Keratinocyte (primary cell): ENCODE measurements at regions not wholly inside any gene's neighbourhood (a gene's known extent, or its start where the extent isn't known, plus 50 kb on each side); places are given as distances from the start of the nearest gene placed in this dataset.

Source experiments
- DNase-seq: peaks from one replicate; pipeline ENCODE4 v3.0.0-alpha.2; 2011; ENCODE audit warnings: low read depth, missing footprints, low spot score
- FAIRE-seq: peaks from 2 replicates; lab custom pipeline; 2011; peaks lifted over from hg19 to GRCh38; lab: Jason Lieb, UNC
- H2AFZ ChIP-seq: 2 replicates; pipeline ENCODE4 v1.6.0; 2012; ENCODE audit warnings: low read length, control low read depth, inconsistent platforms; ENCODE audit not compliant: control insufficient read depth
- H3K27ac ChIP-seq: 2 replicates; pipeline ENCODE4 v1.5.1; 2011; ENCODE audit warnings: low read length; ENCODE audit not compliant: control insufficient read depth, insufficient read depth
- H3K27me3 ChIP-seq: 3 replicates; pipeline ENCODE4 v1.6.0; 2011; ENCODE audit warnings: low read length; ENCODE audit not compliant: control insufficient read depth, insufficient read depth; ENCODE audit errors: extremely low read depth
- H3K36me3 ChIP-seq, 2 experiments: 2 replicates in 1 of 2; 3 replicates in 1 of 2; pipeline ENCODE4 v1.5.1; 2011; ENCODE audit warnings: low read length in 2 of 2, mild to moderate bottlenecking in 1 of 2; ENCODE audit not compliant: control insufficient read depth in 2 of 2, insufficient read depth in 2 of 2; ENCODE audit errors: extremely low read depth in 1 of 2
- H3K4me1 ChIP-seq: 3 replicates; pipeline ENCODE4 v1.5.1; 2011; ENCODE audit warnings: low read length; ENCODE audit not compliant: control insufficient read depth, insufficient read depth; ENCODE audit errors: extremely low read depth
- H3K4me2 ChIP-seq: 3 replicates; pipeline ENCODE4 v1.6.0; 2011; ENCODE audit warnings: low read depth, low read length; ENCODE audit not compliant: control insufficient read depth, insufficient read depth; ENCODE audit errors: extremely low read depth
- H3K4me3 ChIP-seq, 3 experiments: fragments of 200-600 bp in 1 of 3; sonication (generic) in 1 of 3; 2 replicates in 2 of 3; 3 replicates in 1 of 3; pipeline ENCODE4 v1.5.1; 2011 to 2016; ENCODE audit warnings: low read length in 3 of 3, mild to moderate bottlenecking in 3 of 3, control low read depth in 2 of 3, inconsistent platforms in 1 of 3, low read depth in 1 of 3, mixed read lengths in 1 of 3, mixed run types in 1 of 3, moderate library complexity in 1 of 3; ENCODE audit not compliant: control insufficient read depth in 2 of 3, insufficient read depth in 2 of 3; ENCODE audit errors: extremely low read depth in 1 of 3
- H3K79me2 ChIP-seq: 2 replicates; pipeline ENCODE4 v1.6.0; 2012; ENCODE audit warnings: low read length; ENCODE audit not compliant: control insufficient read depth, insufficient read depth
- H3K9ac ChIP-seq: 3 replicates; pipeline ENCODE4 v1.6.0; 2011; ENCODE audit warnings: low read length; ENCODE audit not compliant: control insufficient read depth, insufficient read depth; ENCODE audit errors: extremely low read depth
- H3K9me1 ChIP-seq: 3 replicates; pipeline ENCODE4 v1.6.0; 2011; ENCODE audit warnings: low read length; ENCODE audit not compliant: control insufficient read depth, insufficient read depth; ENCODE audit errors: extremely low read depth
- H3K9me3 ChIP-seq: 2 replicates; pipeline ENCODE4 v1.5.1; 2012; ENCODE audit warnings: low read depth, low read length; ENCODE audit not compliant: control insufficient read depth
- H4K20me1 ChIP-seq: 3 replicates; pipeline ENCODE4 v1.6.0; 2011; ENCODE audit warnings: low read length; ENCODE audit not compliant: control insufficient read depth, insufficient read depth; ENCODE audit errors: extremely low read depth
- EZH2 ChIP-seq: IDR thresholded peaks from one replicate; pipeline ENCODE4 v1.6.1; 2012; ENCODE audit warnings: inconsistent platforms, mild to moderate bottlenecking, low read length, moderate library complexity
- dilution Hi-C: fragments of 300-500 bp; cut with MboI; formaldehyde crosslinking; loops from one replicate; pipeline ENCODE4 v1.7.0; 2020; ENCODE audit warnings: low sequenced_read_pairs; ENCODE audit not compliant: extremely low pct_ligation_motif_present
- TF ChIP-seq, protein P1 (sequence below), 3 experiments: IDR thresholded peaks in 1 of 3; conservative IDR thresholded peaks in 1 of 3; optimal IDR thresholded peaks in 1 of 3; 2 replicates in 2 of 3; 3 replicates in 1 of 3; pipeline versions ENCODE3 to v1.5.1; 2011; ENCODE audit warnings: low read length in 3 of 3, mild to moderate bottlenecking in 3 of 3, moderate library complexity in 2 of 3, control low read depth in 1 of 3, inconsistent platforms in 1 of 3; ENCODE audit not compliant: insufficient read depth in 2 of 3; ENCODE audit errors: extremely low read depth in 1 of 3

- TF ChIP-seq EZH2 = no peak
- TF ChIP-seq, protein P1, sequence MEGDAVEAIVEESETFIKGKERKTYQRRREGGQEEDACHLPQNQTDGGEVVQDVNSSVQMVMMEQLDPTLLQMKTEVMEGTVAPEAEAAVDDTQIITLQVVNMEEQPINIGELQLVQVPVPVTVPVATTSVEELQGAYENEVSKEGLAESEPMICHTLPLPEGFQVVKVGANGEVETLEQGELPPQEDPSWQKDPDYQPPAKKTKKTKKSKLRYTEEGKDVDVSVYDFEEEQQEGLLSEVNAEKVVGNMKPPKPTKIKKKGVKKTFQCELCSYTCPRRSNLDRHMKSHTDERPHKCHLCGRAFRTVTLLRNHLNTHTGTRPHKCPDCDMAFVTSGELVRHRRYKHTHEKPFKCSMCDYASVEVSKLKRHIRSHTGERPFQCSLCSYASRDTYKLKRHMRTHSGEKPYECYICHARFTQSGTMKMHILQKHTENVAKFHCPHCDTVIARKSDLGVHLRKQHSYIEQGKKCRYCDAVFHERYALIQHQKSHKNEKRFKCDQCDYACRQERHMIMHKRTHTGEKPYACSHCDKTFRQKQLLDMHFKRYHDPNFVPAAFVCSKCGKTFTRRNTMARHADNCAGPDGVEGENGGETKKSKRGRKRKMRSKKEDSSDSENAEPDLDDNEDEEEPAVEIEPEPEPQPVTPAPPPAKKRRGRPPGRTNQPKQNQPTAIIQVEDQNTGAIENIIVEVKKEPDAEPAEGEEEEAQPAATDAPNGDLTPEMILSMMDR (optimal IDR thresholded peaks at IDR 0.05 in 1 of 3, IDR thresholded peaks at IDR 0.05 in 1 of 3, conservative IDR thresholded peaks at IDR 0.05 in 1 of 3; ENCODE audit: extremely low read depth in 1 of 3, insufficient read depth in 2 of 3, low read length in 3 of 3) = no peak
- Histone ChIP-seq H4K20me1 (no peaks in the 10 kb centered on the region), H3K4me3 (no peak overlapping the region), H3K4me1 (no peaks in the 10 kb centered on the region), H3K4me2 (no peak overlapping the region), H3K36me3 (no peaks in the 10 kb centered on the region), H3K79me2 (no peaks in the 10 kb centered on the region), H2AFZ (no peak overlapping the region), H3K27me3 (no peaks in the 10 kb centered on the region), H3K9me1 (no peaks in the 10 kb centered on the region), H3K9ac (no peak overlapping the region), H3K27ac (no peak overlapping the region), H3K9me3 (no peaks in the 10 kb centered on the region)
- FAIRE-seq (no peak), DNase-seq (no peak)
- dilution Hi-C loops = no loop called here
These were observed 407.7 kb downstream of the ARAP2 start for GRCh38 chr4:35836596-35836995.

DNA sequence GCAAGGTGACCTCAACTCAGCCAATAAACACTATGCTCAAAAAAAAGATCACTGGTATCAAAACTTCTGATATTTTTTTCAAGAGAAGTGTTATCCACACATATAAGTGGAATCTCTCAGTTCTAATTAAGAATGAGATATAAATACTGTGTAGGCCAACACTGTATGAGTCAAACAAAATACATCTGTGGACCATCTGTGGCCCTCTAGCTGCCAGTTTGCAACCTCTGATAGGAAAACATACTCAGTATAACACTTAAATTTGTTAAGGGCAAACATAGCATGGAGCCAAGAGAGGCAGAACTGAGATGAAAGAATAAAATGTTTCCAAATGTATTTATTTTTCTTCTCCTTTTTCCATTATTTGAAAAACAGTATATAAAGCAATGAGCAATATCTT lies 377.3 kb downstream of the ARAP2 start:
- no peak overlapping the region for H3K27ac ChIP-seq
- no peaks in the 10 kb centered on the region for H3K9me3 ChIP-seq
- TF ChIP-seq, protein P1 (optimal IDR thresholded peaks at IDR 0.05 in 1 of 3, IDR thresholded peaks at IDR 0.05 in 1 of 3, conservative IDR thresholded peaks at IDR 0.05 in 1 of 3; ENCODE audit: extremely low read depth in 1 of 3, insufficient read depth in 2 of 3, low read length in 3 of 3) = no peak
- TF ChIP-seq EZH2 = no peak
- no peaks in the 10 kb centered on the region for H3K79me2 ChIP-seq
- DNase-seq (no peak), FAIRE-seq (no peak)
- no peaks in the 10 kb centered on the region for H3K9me1 ChIP-seq
- no peaks in the 10 kb centered on the region for H3K4me1 ChIP-seq
- H3K27me3 ChIP-seq = no peaks in the 10 kb centered on the region
- H3K9ac ChIP-seq = no peak overlapping the region
- H3K4me2 ChIP-seq = no peak overlapping the region
- no peak overlapping the region for H2AFZ ChIP-seq
- dilution Hi-C loops = no loop called here
- H4K20me1 ChIP-seq = no peaks in the 10 kb centered on the region
- no peak overlapping the region for H3K4me3 ChIP-seq
- no peaks in the 10 kb centered on the region for H3K36me3 ChIP-seq
